SK-N-DZ (cell line): ENCODE measurements at regions not wholly inside any gene's neighbourhood (a gene's known extent, or its start where the extent isn't known, plus 50 kb on each side); places are given as distances from the start of the nearest gene placed in this dataset.

Experiments
- DNase-seq: peaks from one replicate; pipeline ENCODE4 v3.0.0-alpha.2; 2015; ENCODE audit warnings: low spot score
- small RNA-seq, 2 experiments: library from RNA; depleted of rRNA; stranded (forward); fragments of <200 nt; gene quantifications; one replicate each; pipeline ENCODE3, GENCODE V24; 2014

DNA sequence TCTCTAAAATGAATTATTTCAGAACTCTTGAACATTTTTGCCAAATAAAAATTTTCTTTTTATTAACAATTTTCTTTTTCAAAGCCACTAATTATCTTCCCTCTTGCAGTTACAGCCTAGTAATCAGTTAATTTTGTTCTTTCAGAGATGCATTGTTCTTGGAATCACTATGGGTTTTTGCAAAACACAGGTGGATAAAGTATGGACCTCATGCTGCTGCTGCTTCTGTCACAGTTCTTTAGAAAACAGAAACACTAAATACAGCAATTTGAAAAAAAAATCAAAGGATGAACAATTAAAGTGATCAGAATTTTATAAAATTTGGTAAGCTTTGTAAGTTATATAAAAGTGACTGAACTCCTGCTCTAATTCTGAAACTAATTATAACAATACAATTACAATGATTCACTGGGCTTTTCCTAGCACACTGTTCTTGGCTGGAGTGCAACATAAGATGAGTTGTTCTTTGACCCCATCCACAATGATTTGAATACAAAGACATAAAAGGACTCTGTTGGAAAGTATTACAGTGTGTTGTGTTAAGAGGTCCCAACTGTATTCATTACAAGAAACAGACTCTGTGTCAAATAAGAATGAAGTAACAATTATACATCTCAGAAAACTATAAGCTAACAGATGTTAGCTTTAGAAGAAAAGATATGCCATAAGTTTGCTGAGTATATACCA lies 59.4 kb upstream of the GK2 start:
- DNase-seq = no peak

DNA sequence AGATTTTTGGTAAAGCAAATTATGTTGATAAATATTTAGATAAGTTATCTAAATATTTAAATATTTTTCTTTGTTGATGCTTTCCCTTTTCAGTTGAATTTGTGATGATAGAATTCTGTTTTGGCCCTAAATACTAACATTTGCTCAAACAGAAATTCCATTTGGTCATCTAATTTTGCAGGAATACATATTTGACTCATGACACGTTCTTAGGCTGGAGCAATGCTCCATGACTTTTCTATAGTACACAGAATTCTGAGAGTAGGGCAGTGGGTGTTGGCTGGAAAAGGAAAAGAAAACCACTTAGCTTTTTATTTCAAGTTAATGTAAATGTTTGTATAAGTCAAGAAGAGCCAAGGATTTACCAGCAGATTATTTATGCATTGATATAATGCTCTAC lies 58.6 kb upstream of the GK2 start:
- DNase-seq = no peak

Small RNAs in the stretch of these regions (small RNA-seq; reads per million reads assigned to genes)
- gene RF00072 = 0 reads per million in 2 experiments
